GM12874 (cell line): ENCODE measurements at regions not wholly inside any gene's neighbourhood (a gene's known extent, or its start where the extent isn't known, plus 50 kb on each side); places are given as distances from the start of the nearest gene placed in this dataset.

ENCODE experiments used
- CTCF ChIP-seq: IDR thresholded peaks from 2 replicates; pipeline ENCODE4 v1.5.1; 2011; ENCODE audit warnings: low read depth, mild to moderate bottlenecking, control low read depth, low read length, moderate library complexity; ENCODE audit not compliant: insufficient read depth

GRCh38 chr12:127153996-127154395 is 1113.0 kb upstream of the TMEM132C start:
- no peak for TF ChIP-seq CTCF

DNA sequence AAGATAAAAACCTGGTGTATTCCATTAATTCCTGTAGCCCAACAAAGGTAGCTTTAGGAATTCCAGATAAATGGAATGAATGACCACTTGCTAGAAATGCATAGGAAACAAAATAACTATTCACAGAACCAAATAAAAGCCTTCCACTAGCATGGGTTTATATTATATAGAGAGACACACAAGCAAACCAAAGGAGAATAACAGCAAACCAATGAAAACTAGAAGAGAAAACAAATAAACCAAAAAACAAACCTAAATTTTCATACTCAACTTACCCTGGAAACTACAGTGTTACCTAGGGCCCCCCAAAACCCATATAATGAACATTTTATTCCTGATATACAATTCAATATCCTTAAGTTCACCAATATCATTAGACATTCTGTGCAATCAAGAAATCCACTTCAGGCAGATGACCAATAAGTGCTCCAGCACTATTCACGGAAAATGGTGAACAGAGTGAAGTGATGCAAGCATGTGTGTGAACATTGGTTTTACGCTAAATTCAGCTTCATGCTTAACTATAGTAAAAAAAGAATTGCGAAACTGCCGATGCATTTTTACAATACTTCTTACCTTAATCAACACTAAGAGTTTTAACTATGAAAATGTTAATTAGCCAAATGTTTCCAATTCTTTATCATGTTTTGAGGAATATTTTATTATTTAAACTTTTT is 1108.4 kb upstream of the TMEM132C start:
- no peak for TF ChIP-seq CTCF

GRCh38 chr12:127161466-127161865 is 1105.5 kb upstream of the TMEM132C start:
- TF ChIP-seq CTCF = no peak

DNA sequence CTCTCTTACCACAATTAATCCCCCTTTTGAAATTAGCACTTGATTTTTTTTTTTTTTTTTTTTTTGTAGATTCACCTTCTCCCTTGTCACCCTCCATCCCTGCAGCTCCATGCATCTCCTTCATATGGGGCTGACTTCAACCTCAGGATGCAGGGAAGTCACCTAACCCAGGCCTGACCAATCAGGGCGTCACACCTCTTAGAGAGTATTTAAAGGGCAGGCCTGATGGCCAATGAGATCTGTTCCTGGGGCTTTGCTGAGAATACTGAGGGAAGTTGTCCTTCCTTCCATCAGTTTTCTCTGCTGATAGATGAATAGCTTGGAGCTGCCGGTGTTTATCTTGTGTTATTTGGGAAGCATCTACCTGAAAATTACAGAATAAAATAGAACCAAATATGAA is 1104.7 kb upstream of the TMEM132C start:
- no peak for TF ChIP-seq CTCF

- TF ChIP-seq CTCF = no peak
Measured at GRCh38 chr12:127162902-127163301, 1104.1 kb upstream of the TMEM132C start.

- no peak for TF ChIP-seq CTCF
Measured at GRCh38 chr12:127165567-127166392, 1101.2 kb upstream of the TMEM132C start.

GRCh38 chr12:127169321-127170181 is 1097.4 kb upstream of the TMEM132C start:
- no peak for TF ChIP-seq CTCF
